HEK293 (cell line): ENCODE measurements at regions not wholly inside any gene's neighbourhood (a gene's known extent, or its start where the extent isn't known, plus 50 kb on each side); places are given as distances from the start of the nearest gene placed in this dataset.
"Not testable (repeated sequence)": the region's sequence is repeated elsewhere in the genome, so short reads cannot be mapped to it uniquely, and the experiment has no call there.

Experiments used
- RBAK ChIP-seq: fragments of 450-650 bp; formaldehyde crosslinking; IDR thresholded peaks from 2 replicates; pipeline ENCODE4 v1.5.1; 2016; ENCODE audit warnings: missing biosample characterization, missing genetic modification characterization
- TCF7L2 ChIP-seq: IDR thresholded peaks from 2 replicates; pipeline ENCODE4 v1.6.1; 2011; ENCODE audit warnings: low read depth, mild to moderate bottlenecking, inconsistent platforms, low read length, moderate library complexity, borderline replicate concordance
- ZEB2 ChIP-seq: fragments of 450-650 bp; formaldehyde crosslinking; IDR thresholded peaks from 2 replicates; pipeline ENCODE4 v1.5.1; 2016; ENCODE audit warnings: missing biosample characterization, missing genetic modification characterization
- ZIC2 ChIP-seq: fragments of 450-650 bp; formaldehyde crosslinking; IDR thresholded peaks from 2 replicates; pipeline ENCODE4 v1.5.1; 2016; ENCODE audit warnings: missing biosample characterization, missing genetic modification characterization
- ZNF133 ChIP-seq: fragments of 450-650 bp; formaldehyde crosslinking; IDR thresholded peaks from 2 replicates; pipeline ENCODE4 v1.5.1; 2016; ENCODE audit warnings: missing biosample characterization, missing genetic modification characterization
- ZNF146 ChIP-seq: fragments of 450-650 bp; formaldehyde crosslinking; IDR thresholded peaks from 2 replicates; pipeline ENCODE4 v1.5.1; 2016; ENCODE audit warnings: missing biosample characterization, missing genetic modification characterization
- ZNF341 ChIP-seq: fragments of 450-650 bp; formaldehyde crosslinking; IDR thresholded peaks from 2 replicates; pipeline ENCODE4; 2016; ENCODE audit warnings: low read depth, missing biosample characterization, missing genetic modification characterization
- ZNF830 ChIP-seq: fragments of 450-650 bp; IDR thresholded peaks from 2 replicates; pipeline ENCODE4 v1.5.0; 2018; ENCODE audit warnings: missing biosample characterization, missing genetic modification characterization, low read depth, mild to moderate bottlenecking, moderate library complexity
- TF ChIP-seq, protein P1 (sequence below): fragments of 450-650 bp; formaldehyde crosslinking; IDR thresholded peaks from 2 replicates; pipeline ENCODE4 v1.5.1; 2016; ENCODE audit warnings: missing biosample characterization, missing genetic modification characterization
- TF ChIP-seq, protein P2 (sequence below): fragments of 450-650 bp; formaldehyde crosslinking; IDR thresholded peaks from 2 replicates; pipeline ENCODE4 v1.5.1; 2017; ENCODE audit warnings: missing biosample characterization, missing genetic modification characterization

DNA sequence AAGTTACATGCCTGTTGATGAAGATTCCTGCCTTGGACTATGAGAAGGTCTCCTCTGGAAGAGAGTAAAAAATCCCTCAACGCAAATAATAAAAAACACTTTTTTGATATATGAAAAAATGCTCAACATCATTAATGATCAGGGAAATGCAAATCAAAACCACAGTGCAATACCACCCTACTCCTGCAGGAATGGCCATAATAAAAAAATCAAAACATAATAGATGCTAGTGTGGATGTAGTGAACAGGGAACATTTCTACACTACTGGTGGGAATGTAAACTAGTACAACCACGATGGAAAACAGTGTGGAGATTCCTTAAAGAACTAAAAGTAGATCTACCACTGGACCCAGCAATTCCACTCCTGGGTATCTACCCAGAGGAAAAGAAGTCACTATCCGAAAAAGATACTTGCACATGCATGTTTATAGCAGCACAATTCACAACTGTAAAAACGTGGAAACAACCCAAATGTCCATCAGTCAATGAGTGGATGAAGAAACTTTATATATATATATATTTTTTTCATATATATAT, 352.1 kb downstream of the SOX9 start:
- not testable (repeated sequence) for TF ChIP-seq TCF7L2; ZNF146 (tag by site-specific recombination); ZEB2; RBAK (tag by site-specific recombination); ZNF133 (tag by site-specific recombination); ZNF830 (tag by site-specific recombination); ZIC2 (tag by site-specific recombination); ZNF341 (tag by site-specific recombination)
- TF ChIP-seq, protein P1, sequence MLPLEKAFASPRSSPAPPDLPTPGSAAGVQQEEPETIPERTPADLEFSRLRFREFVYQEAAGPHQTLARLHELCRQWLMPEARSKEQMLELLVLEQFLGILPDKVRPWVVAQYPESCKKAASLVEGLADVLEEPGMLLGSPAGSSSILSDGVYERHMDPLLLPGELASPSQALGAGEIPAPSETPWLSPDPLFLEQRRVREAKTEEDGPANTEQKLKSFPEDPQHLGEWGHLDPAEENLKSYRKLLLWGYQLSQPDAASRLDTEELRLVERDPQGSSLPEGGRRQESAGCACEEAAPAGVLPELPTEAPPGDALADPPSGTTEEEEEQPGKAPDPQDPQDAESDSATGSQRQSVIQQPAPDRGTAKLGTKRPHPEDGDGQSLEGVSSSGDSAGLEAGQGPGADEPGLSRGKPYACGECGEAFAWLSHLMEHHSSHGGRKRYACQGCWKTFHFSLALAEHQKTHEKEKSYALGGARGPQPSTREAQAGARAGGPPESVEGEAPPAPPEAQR (tag by site-specific recombination): not testable (repeated sequence)
- TF ChIP-seq, protein P2, sequence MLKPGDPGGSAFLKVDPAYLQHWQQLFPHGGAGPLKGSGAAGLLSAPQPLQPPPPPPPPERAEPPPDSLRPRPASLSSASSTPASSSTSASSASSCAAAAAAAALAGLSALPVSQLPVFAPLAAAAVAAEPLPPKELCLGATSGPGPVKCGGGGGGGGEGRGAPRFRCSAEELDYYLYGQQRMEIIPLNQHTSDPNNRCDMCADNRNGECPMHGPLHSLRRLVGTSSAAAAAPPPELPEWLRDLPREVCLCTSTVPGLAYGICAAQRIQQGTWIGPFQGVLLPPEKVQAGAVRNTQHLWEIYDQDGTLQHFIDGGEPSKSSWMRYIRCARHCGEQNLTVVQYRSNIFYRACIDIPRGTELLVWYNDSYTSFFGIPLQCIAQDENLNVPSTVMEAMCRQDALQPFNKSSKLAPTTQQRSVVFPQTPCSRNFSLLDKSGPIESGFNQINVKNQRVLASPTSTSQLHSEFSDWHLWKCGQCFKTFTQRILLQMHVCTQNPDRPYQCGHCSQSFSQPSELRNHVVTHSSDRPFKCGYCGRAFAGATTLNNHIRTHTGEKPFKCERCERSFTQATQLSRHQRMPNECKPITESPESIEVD (tag by site-specific recombination): not testable (repeated sequence)
